AG04449 (cell line): ENCODE measurements at regions not wholly inside any gene's neighbourhood (a gene's known extent, or its start where the extent isn't known, plus 50 kb on each side); places are given as distances from the start of the nearest gene placed in this dataset.
A peak's percentile ranks its signal among the peaks of the same experiment; 100 is the strongest.

Source experiments
- CTCF ChIA-PET: fragments of 350-600 bp; formaldehyde crosslinking; extraction: SDS; loops from one replicate; lab custom pipeline; 2021; ENCODE audit warnings: antibody characterized with exemption; lab: Yijun Ruan, JAX
- POLR2A ChIA-PET: fragments of 400-600, 350-600 bp; formaldehyde crosslinking; extraction: SDS; loops from one replicate; lab custom pipeline; 2020; ENCODE audit warnings: antibody characterized with exemption, inconsistent platforms; lab: Yijun Ruan, JAX
- DNase-seq: peaks from one replicate; pipeline ENCODE4 v3.0.0-alpha.2; 2010; ENCODE audit warnings: low read depth, low spot score
- H3K4me3 ChIP-seq: 2 replicates; pipeline ENCODE4 v1.5.1; 2011; ENCODE audit warnings: low read depth, mild to moderate bottlenecking, control low read depth, low read length
- CTCF ChIP-seq: IDR thresholded peaks from one replicate; pipeline ENCODE4 v1.5.1; 2011; ENCODE audit warnings: mild to moderate bottlenecking, moderate library complexity, low read length, control low read depth, inconsistent platforms; ENCODE audit not compliant: insufficient read depth; ENCODE audit errors: missing control alignments

- H3K4me3 ChIP-seq: no peak overlapping the region
- POLR2A ChIA-PET: no interaction called here
- no peak for DNase-seq
- CTCF ChIA-PET: interaction anchor here (1.2 kb wide), 1 partner anchor 294 kb away, joined by 3 read pairs; no protein-coding TSS in a partner anchor
- no peak for TF ChIP-seq CTCF
Observed at GRCh38 chr14:51482102-51482501, 169.6 kb upstream of the FRMD6 start.

- no peak overlapping the region for H3K4me3 ChIP-seq
- ChIA-PET CTCF (interaction anchor here (1.0 to 1.2 kb wide), 2 partner anchors 9 to 292 kb away, joined by 3 to 4 read pairs; no protein-coding TSS in a partner anchor), POLR2A (no interaction called here)
- no peak for TF ChIP-seq CTCF
- DNase-seq: no peak
Observed at GRCh38 chr14:51484485-51484884, 167.2 kb upstream of the FRMD6 start.

GRCh38 chr14:51485733-51486132, 166.0 kb upstream of the FRMD6 start:
- ChIA-PET POLR2A (no interaction called here), CTCF (no interaction called here)
- H3K4me3 ChIP-seq: no peak overlapping the region
- DNase-seq: no peak
- no peak for TF ChIP-seq CTCF

- no peak for TF ChIP-seq CTCF
- no peak overlapping the region for H3K4me3 ChIP-seq
- CTCF ChIA-PET: interaction anchor here (1.6 kb wide), 1 partner anchor 205 kb away, joined by 5 read pairs; no protein-coding TSS in a partner anchor
- no peak for DNase-seq
- POLR2A ChIA-PET: no interaction called here
Observed at GRCh38 chr14:51487848-51488247, 163.9 kb upstream of the FRMD6 start.

GRCh38 chr14:51488569-51489220, 163.0 kb upstream of the FRMD6 start:
- no peak for TF ChIP-seq CTCF
- CTCF ChIA-PET: interaction anchor here (0.6 to 1.6 kb wide), 3 partner anchors 11 to 205 kb away, joined by 3 to 5 read pairs (median 4); no protein-coding TSS in a partner anchor
- no peak overlapping the region for H3K4me3 ChIP-seq
- POLR2A ChIA-PET: no interaction called here
- no peak for DNase-seq

GRCh38 chr14:51490205-51490604, 161.5 kb upstream of the FRMD6 start:
- DNase-seq: peak; percentile 49
- no peak for TF ChIP-seq CTCF
- CTCF ChIA-PET: interaction anchor here (0.8 to 2.1 kb wide), 3 partner anchors 11 to 207 kb away, joined by 3 to 7 read pairs (median 3); no protein-coding TSS in a partner anchor
- POLR2A ChIA-PET: no interaction called here
- no peak overlapping the region for H3K4me3 ChIP-seq
